GM12878 (cell line): ENCODE measurements at regions not wholly inside any gene's neighbourhood (a gene's known extent, or its start where the extent isn't known, plus 50 kb on each side); places are given as distances from the start of the nearest gene placed in this dataset.

Experiments used
- ATAC-seq: fragments of 200-7000 bp; cut with Tn5 transposase; 3 replicates; pipeline ENCODE4 v1.9.1; 2020; ENCODE audit warnings: mild to moderate bottlenecking, moderate library complexity
- BruUV-seq: library from RNA; stranded (reverse); fragments of 400-500 nt; replicated peaks from 2 replicates; lab custom pipeline; 2021; lab: Mats Ljungman, UMichigan
- CTCF ChIA-PET: fragments of 300-600 bp; sonication (Branson Sonifier 250); formaldehyde crosslinking; extraction: SDS; loops from one replicate; lab custom pipeline; 2021; ENCODE audit warnings: inconsistent platforms; lab: Yijun Ruan, JAX
- POLR2A ChIA-PET: fragments of 350-600 bp; formaldehyde crosslinking; extraction: SDS; loops from one replicate; lab custom pipeline; 2021; ENCODE audit warnings: inconsistent platforms; lab: Charles Lee
- RAD21 ChIA-PET: fragments of 300-600 bp; sonication (Branson Sonifier 250); formaldehyde crosslinking; loops from one replicate; lab custom pipeline; 2023; ENCODE audit warnings: antibody characterized with exemption; ENCODE audit not compliant: unreplicated experiment; lab: Charles Lee
- SMC1A ChIA-PET: fragments of 300-600 bp; sonication (Branson Sonifier 250); formaldehyde crosslinking; loops from one replicate; lab custom pipeline; 2023; ENCODE audit not compliant: unreplicated experiment, uncharacterized antibody; lab: Charles Lee
- DNase-seq: peaks from one replicate; pipeline ENCODE4 v3.0.0-alpha.2; 2011; ENCODE audit warnings: low read depth, low spot score
- FAIRE-seq: peaks from 3 replicates; lab custom pipeline; 2011; peaks lifted over from hg19 to GRCh38; lab: Jason Lieb, UNC
- H2AFZ ChIP-seq: 2 replicates; pipeline ENCODE4 v1.6.0; 2011; ENCODE audit warnings: low read depth, low read length, control low read depth; ENCODE audit not compliant: control insufficient read depth
- H3K27ac ChIP-seq: 2 replicates; pipeline ENCODE4 v1.5.1; 2011; ENCODE audit warnings: control low read depth; ENCODE audit not compliant: control insufficient read depth, insufficient read depth
- H3K27me3 ChIP-seq, 2 experiments: replicated peaks in 1 of 2; 2 replicates each; pipeline versions ENCODE4 v1.6.0 to v1.6.1; 2011; ENCODE audit warnings: low read length in 1 of 2; ENCODE audit not compliant: control insufficient read depth in 2 of 2, insufficient read depth in 2 of 2
- H3K36me3 ChIP-seq, 2 experiments: 2 replicates each; pipeline ENCODE4 v1.5.1; 2011; ENCODE audit warnings: low read length in 1 of 2; ENCODE audit not compliant: control insufficient read depth in 2 of 2, insufficient read depth in 2 of 2
- H3K4me1 ChIP-seq: 2 replicates; pipeline ENCODE4 v1.6.1; 2011; ENCODE audit warnings: mild to moderate bottlenecking, low read length, moderate library complexity, mixed read lengths; ENCODE audit not compliant: control insufficient read depth, insufficient read depth
- H3K4me2 ChIP-seq: 2 replicates; pipeline ENCODE4 v1.6.0; 2011; ENCODE audit warnings: control low read depth; ENCODE audit not compliant: control insufficient read depth, insufficient read depth
- H3K4me3 ChIP-seq: fragments of 200-600 bp; sonication (generic); 2 replicates; pipeline ENCODE4 v1.5.1; 2016
- H3K79me2 ChIP-seq: 2 replicates; pipeline ENCODE4 v1.6.0; 2011; ENCODE audit warnings: low read length; ENCODE audit not compliant: control insufficient read depth, insufficient read depth
- H3K9ac ChIP-seq: 2 replicates; pipeline ENCODE4 v1.8.0; 2011; ENCODE audit warnings: low read length, control low read depth, mixed read lengths; ENCODE audit not compliant: control insufficient read depth, insufficient read depth
- H3K9me3 ChIP-seq: replicated peaks from 3 replicates; pipeline ENCODE4 v1.5.1; 2011; ENCODE audit warnings: mild to moderate bottlenecking, low read length; ENCODE audit not compliant: control insufficient read depth, insufficient read depth
- H4K20me1 ChIP-seq: 2 replicates; pipeline ENCODE4 v1.6.0; 2011; ENCODE audit not compliant: control insufficient read depth, insufficient read depth
- BRCA1 ChIP-seq: IDR thresholded peaks from 2 replicates; pipeline ENCODE4 v1.6.1; 2011; ENCODE audit warnings: low read depth, low read length, improper control_type of control experiment
- IRF5 ChIP-seq: fragments of 450-650 bp; IDR thresholded peaks from 2 replicates; pipeline ENCODE4 v1.6.1; 2017; ENCODE audit warnings: borderline replicate concordance
- WGBS: methylation state at CpG from one replicate; pipeline ENCODE4 v1.1.6; 2016; ENCODE audit warnings: low lambda C conversion rate; ENCODE audit not compliant: insufficient replicate concordance, insufficient coverage; ENCODE audit errors: missing lambda C conversion rate; 5-methylcytosine and 5-hydroxymethylcytosine counted together
- in situ Hi-C: fragments of 300-500 bp; cut with MboI; formaldehyde crosslinking; loops from 9 replicates; pipeline ENCODE4 v1.14.3; 2018; ENCODE audit warnings: mixed read lengths
- intact Hi-C: fragments of 100-400 bp; cut with micrococcal nuclease; formaldehyde crosslinking; loops from one replicate; pipeline ENCODE4 v1.14.2; 2022; ENCODE audit not compliant: unreplicated experiment
- TF ChIP-seq, protein P1 (sequence below): fragments of 450-650 bp; IDR thresholded peaks from 2 replicates; pipeline ENCODE4 v1.6.1; 2018; ENCODE audit warnings: borderline replicate concordance, mild to moderate bottlenecking; ENCODE audit not compliant: partially characterized antibody

GRCh38 chr11:134474942-134475341 lies 62.9 kb upstream of the B3GAT1 start:
- in situ Hi-C loops, result no loop called here
- no peak for ATAC-seq

More at GRCh38 chr11:134474942-134475341, 62.9 kb upstream of the B3GAT1 start:
- H3K79me2 ChIP-seq, result no peaks in the 10 kb centered on the region
- H2AFZ ChIP-seq, result no peak overlapping the region
- POLR2A ChIA-PET, result no interaction called here
- H3K4me2 ChIP-seq, result no peak overlapping the region
- WGBS, result 0% methylated on average over 9 of the region's 9 CpGs
- TF ChIP-seq, protein P1, sequence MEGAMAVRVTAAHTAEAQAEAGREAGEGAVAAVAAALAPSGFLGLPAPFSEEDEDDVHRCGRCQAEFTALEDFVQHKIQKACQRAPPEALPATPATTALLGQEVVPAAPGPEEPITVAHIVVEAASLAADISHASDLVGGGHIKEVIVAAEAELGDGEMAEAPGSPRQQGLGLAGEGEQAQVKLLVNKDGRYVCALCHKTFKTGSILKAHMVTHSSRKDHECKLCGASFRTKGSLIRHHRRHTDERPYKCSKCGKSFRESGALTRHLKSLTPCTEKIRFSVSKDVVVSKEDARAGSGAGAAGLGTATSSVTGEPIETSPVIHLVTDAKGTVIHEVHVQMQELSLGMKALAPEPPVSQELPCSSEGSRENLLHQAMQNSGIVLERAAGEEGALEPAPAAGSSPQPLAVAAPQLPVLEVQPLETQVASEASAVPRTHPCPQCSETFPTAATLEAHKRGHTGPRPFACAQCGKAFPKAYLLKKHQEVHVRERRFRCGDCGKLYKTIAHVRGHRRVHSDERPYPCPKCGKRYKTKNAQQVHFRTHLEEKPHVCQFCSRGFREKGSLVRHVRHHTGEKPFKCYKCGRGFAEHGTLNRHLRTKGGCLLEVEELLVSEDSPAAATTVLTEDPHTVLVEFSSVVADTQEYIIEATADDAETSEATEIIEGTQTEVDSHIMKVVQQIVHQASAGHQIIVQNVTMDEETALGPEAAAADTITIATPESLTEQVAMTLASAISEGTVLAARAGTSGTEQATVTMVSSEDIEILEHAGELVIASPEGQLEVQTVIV, result no peak
- TF ChIP-seq BRCA1 (no peak), IRF5 (no peak)
- H3K27me3 ChIP-seq, result peaks cover 0 to 3% of the 10 kb centered on the region in 2 experiments; a peak in 2 of 4 replicates
- no peaks in the 10 kb centered on the region for H3K36me3 ChIP-seq
- no peaks in the 10 kb centered on the region for H3K9me3 ChIP-seq
- CTCF ChIA-PET, result no interaction called here
- no peak overlapping the region for H3K4me3 ChIP-seq
- FAIRE-seq, result no peak
- H3K4me1 ChIP-seq, result no peaks in the 10 kb centered on the region
- no peak overlapping the region for H3K27ac ChIP-seq
- DNase-seq, result no peak
- no peaks in the 10 kb centered on the region for H4K20me1 ChIP-seq
- BruUV-seq, result no TSS peak
- SMC1A ChIA-PET, result no interaction called here
- RAD21 ChIA-PET, result no interaction called here
- no peak overlapping the region for H3K9ac ChIP-seq
- intact Hi-C loops, result loop anchor here (5.0 kb wide), 1 partner anchor 53 kb away; no protein-coding TSS in a partner anchor
